Epithelial cell of proximal tubule (primary cell): ENCODE measurements at regions not wholly inside any gene's neighbourhood (a gene's known extent, or its start where the extent isn't known, plus 50 kb on each side); places are given as distances from the start of the nearest gene placed in this dataset.

Experiments used
- DNase-seq: peaks from one replicate; pipeline ENCODE4 v3.0.0-alpha.2; 2011; ENCODE audit warnings: low read depth
- H3K4me3 ChIP-seq: 2 replicates; pipeline ENCODE4 v1.5.1; 2011; ENCODE audit warnings: low read depth, mild to moderate bottlenecking, low read length
- CTCF ChIP-seq: conservative IDR thresholded peaks from 2 replicates; pipeline ENCODE4 v1.5.1; 2012; ENCODE audit warnings: low read depth, mild to moderate bottlenecking, low read length

- H3K4me3 ChIP-seq: no peak overlapping the region
- no peak for TF ChIP-seq CTCF
- no peak for DNase-seq
These were observed 52.6 kb upstream of the ACMSD start for GRCh38 chr2:134785659-134786430.

- no peak for TF ChIP-seq CTCF
- H3K4me3 ChIP-seq: no peak overlapping the region
- DNase-seq: no peak
These were observed 50.0 kb upstream of the ACMSD start for GRCh38 chr2:134788417-134788816.
